ENCODE measurements at regions not wholly inside any gene's neighbourhood (a gene's known extent, or its start where the extent isn't known, plus 50 kb on each side); places are given as distances from the start of the nearest gene placed in this dataset.

DNA sequence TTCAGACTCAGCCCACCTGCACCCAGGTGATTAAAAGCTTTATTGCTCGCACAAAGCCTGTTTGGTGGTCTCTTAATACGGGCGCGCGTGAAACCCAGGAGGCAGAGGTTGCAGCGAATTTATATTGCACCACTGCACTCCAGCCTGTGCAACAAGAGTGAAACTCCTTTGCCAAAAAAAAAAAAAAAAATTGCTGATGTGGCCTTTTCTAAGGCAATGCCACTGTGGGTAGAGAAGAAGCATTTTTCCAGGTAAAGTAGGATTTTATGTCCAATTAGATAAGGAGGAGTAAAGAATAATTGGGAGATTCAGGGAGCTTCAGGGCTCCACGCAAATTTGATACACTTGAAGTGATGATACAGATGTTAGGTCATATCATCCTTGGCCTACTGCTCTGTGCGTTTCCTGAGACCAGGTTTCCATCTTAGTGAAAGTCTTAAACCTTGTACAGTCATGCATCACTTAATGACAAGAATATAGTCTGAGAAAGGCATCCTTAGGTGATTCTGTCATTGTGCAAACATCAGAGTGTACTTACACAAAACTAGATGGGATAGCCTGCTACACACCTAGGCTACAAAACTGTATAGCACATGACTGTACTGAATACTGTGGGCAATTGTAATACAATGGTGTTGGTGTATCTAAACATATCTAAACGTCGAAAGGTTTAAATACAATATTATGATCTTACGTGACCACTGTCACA is 150.9 kb downstream of the SPRY2 start (continued):
- TF ChIP-seq, protein P1, sequence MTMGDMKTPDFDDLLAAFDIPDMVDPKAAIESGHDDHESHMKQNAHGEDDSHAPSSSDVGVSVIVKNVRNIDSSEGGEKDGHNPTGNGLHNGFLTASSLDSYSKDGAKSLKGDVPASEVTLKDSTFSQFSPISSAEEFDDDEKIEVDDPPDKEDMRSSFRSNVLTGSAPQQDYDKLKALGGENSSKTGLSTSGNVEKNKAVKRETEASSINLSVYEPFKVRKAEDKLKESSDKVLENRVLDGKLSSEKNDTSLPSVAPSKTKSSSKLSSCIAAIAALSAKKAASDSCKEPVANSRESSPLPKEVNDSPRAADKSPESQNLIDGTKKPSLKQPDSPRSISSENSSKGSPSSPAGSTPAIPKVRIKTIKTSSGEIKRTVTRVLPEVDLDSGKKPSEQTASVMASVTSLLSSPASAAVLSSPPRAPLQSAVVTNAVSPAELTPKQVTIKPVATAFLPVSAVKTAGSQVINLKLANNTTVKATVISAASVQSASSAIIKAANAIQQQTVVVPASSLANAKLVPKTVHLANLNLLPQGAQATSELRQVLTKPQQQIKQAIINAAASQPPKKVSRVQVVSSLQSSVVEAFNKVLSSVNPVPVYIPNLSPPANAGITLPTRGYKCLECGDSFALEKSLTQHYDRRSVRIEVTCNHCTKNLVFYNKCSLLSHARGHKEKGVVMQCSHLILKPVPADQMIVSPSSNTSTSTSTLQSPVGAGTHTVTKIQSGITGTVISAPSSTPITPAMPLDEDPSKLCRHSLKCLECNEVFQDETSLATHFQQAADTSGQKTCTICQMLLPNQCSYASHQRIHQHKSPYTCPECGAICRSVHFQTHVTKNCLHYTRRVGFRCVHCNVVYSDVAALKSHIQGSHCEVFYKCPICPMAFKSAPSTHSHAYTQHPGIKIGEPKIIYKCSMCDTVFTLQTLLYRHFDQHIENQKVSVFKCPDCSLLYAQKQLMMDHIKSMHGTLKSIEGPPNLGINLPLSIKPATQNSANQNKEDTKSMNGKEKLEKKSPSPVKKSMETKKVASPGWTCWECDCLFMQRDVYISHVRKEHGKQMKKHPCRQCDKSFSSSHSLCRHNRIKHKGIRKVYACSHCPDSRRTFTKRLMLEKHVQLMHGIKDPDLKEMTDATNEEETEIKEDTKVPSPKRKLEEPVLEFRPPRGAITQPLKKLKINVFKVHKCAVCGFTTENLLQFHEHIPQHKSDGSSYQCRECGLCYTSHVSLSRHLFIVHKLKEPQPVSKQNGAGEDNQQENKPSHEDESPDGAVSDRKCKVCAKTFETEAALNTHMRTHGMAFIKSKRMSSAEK (CRISPR knock-in tag; IDR thresholded peaks at IDR 0.05; ENCODE audit: borderline replicate concordance): no peak
- TF ChIP-seq, protein P2, sequence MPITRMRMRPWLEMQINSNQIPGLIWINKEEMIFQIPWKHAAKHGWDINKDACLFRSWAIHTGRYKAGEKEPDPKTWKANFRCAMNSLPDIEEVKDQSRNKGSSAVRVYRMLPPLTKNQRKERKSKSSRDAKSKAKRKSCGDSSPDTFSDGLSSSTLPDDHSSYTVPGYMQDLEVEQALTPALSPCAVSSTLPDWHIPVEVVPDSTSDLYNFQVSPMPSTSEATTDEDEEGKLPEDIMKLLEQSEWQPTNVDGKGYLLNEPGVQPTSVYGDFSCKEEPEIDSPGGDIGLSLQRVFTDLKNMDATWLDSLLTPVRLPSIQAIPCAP (CRISPR knock-in tag; IDR thresholded peaks at IDR 0.05): no peak
- TF ChIP-seq ZNF423 (CRISPR knock-in tag; IDR thresholded peaks at IDR 0.05) (no peak), ZNF121 (CRISPR knock-in tag; IDR thresholded peaks at IDR 0.05) (no peak), ZNF263 (CRISPR knock-in tag; IDR thresholded peaks at IDR 0.05; ENCODE audit: low read depth) (no peak), GRHL2 (CRISPR knock-in tag; IDR thresholded peaks at IDR 0.05; ENCODE audit: insufficient replicate concordance, severe bottlenecking) (no peak)

DNA sequence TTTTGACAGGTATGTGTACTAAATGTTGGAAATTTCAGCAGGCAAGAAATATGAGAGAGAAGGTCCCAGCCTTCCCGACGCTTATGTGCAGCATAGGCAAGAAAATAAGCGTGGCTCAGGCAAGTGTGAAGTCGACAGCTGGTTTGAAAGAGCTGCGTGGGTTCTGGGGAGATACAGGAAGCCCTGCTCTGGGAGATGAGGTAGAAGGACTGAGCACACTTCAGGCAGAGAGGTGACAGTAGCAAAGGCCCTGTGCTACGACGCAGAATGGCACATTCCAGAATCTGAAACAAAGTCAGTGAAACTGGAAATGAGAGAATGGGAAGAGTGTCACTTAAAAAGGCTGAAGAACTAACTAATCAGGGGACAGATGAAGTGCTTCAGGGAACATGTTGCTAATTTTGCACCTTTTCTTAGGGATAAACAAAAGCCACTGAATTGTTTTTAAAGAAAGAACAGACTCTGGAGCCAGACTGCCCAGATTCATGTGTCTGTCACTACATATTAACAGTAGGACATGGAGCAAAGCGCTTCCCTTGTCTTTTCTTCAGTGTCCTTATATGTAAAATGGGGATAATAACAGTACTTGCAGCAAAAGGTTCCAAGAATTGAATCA is 160.1 kb downstream of the SPRY2 start:
- Mint-ChIP-seq H3K27ac (no peak overlapping the region), H3K36me3 (no peaks in the 10 kb centered on the region; the same call in 1 of the 2 replicates), H3K9me3 (peaks cover under 1% of the 10 kb centered on the region), H3K4me1 (peaks cover 28% of the 10 kb centered on the region), H3K27me3 (ENCODE audit: low read depth) (peaks cover 10% of the 10 kb centered on the region), H3K4me3 (no peak overlapping the region)
- ChIA-PET CTCF (no interaction called here), POLR2A (no interaction called here)
- ATAC-seq (peak; percentile 55; the same call in 1 of the 2 replicates), DNase-seq (ENCODE audit: low spot score) (no peak)
- no peak for TF ChIP-seq ZBTB21 (CRISPR knock-in tag; IDR thresholded peaks at IDR 0.05; ENCODE audit: borderline replicate concordance)

- H3K27me3 Mint-ChIP-seq (ENCODE audit: low read depth): no peaks in the 10 kb centered on the region
- CTCF ChIA-PET: no interaction called here
- 0 out of 2 replicates have a peak overlapping the region, but pooled peaks have one; percentile 56 for H3K27ac Mint-ChIP-seq
- DNase-seq (ENCODE audit: low spot score) (no peak), ATAC-seq (peak; percentile 62)
- peaks cover 20% of the 10 kb centered on the region for H3K4me1 Mint-ChIP-seq
- peaks cover 4% of the 10 kb centered on the region; the same call in 1 of the 2 replicates for H3K36me3 Mint-ChIP-seq
- peaks cover 6% of the 10 kb centered on the region for H3K9me3 Mint-ChIP-seq
- no peak overlapping the region for H3K4me3 Mint-ChIP-seq
- POLR2A ChIA-PET: no interaction called here
- TF ChIP-seq TCF7 (CRISPR knock-in tag; IDR thresholded peaks at IDR 0.05; ENCODE audit: low read depth) (no peak), SMAD4 (CRISPR knock-in tag; IDR thresholded peaks at IDR 0.05) (no peak), JUN (CRISPR knock-in tag; IDR thresholded peaks at IDR 0.05) (no peak), SMAD3 (CRISPR knock-in tag; IDR thresholded peaks at IDR 0.05; ENCODE audit: borderline replicate concordance) (no peak), FOXJ3 (CRISPR knock-in tag; IDR thresholded peaks at IDR 0.05; ENCODE audit: borderline replicate concordance) (no peak), NR1H2 (CRISPR knock-in tag; IDR thresholded peaks at IDR 0.05) (no peak), TEAD4 (CRISPR knock-in tag; IDR thresholded peaks at IDR 0.05) (no peak), CBFB (CRISPR knock-in tag; IDR thresholded peaks at IDR 0.05; ENCODE audit: low read depth) (no peak), PRDM15 (CRISPR knock-in tag; IDR thresholded peaks at IDR 0.05) (no peak), JAZF1 (CRISPR knock-in tag; IDR thresholded peaks at IDR 0.05) (no peak), CREM (CRISPR knock-in tag; IDR thresholded peaks at IDR 0.05) (no peak)
- TF ChIP-seq, protein P3, sequence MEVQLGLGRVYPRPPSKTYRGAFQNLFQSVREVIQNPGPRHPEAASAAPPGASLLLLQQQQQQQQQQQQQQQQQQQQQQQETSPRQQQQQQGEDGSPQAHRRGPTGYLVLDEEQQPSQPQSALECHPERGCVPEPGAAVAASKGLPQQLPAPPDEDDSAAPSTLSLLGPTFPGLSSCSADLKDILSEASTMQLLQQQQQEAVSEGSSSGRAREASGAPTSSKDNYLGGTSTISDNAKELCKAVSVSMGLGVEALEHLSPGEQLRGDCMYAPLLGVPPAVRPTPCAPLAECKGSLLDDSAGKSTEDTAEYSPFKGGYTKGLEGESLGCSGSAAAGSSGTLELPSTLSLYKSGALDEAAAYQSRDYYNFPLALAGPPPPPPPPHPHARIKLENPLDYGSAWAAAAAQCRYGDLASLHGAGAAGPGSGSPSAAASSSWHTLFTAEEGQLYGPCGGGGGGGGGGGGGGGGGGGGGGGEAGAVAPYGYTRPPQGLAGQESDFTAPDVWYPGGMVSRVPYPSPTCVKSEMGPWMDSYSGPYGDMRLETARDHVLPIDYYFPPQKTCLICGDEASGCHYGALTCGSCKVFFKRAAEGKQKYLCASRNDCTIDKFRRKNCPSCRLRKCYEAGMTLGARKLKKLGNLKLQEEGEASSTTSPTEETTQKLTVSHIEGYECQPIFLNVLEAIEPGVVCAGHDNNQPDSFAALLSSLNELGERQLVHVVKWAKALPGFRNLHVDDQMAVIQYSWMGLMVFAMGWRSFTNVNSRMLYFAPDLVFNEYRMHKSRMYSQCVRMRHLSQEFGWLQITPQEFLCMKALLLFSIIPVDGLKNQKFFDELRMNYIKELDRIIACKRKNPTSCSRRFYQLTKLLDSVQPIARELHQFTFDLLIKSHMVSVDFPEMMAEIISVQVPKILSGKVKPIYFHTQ (CRISPR knock-in tag; IDR thresholded peaks at IDR 0.05): no peak
- TF ChIP-seq, protein P2 (CRISPR knock-in tag; IDR thresholded peaks at IDR 0.05): no peak
Observed at GRCh38 chr13:80177327-80177726, 163.6 kb downstream of the SPRY2 start.
